Esophagus squamous epithelium (tissue), 5 donors: ENCODE measurements at regions not wholly inside any gene's neighbourhood (a gene's known extent, or its start where the extent isn't known, plus 50 kb on each side); places are given as distances from the start of the nearest gene placed in this dataset.
"Not testable (repeated sequence)": the region's sequence is repeated elsewhere in the genome, so short reads cannot be mapped to it uniquely, and the experiment has no call there.

Experiments used
- DNase-seq: peaks from one replicate; lab custom pipeline; 2025; lab: John Stamatoyannopoulos, UW
- H3K27ac ChIP-seq, 4 donors: fragments of 200-600 bp; sonication (generic); one replicate each; pipeline ENCODE4 v1.5.1; 2016 to 2019; ENCODE audit warnings: mild to moderate bottlenecking in 1 of 4
- H3K27me3 ChIP-seq, 4 donors: fragments of 200-600 bp; sonication (generic); 1 replicate in 3 of 4; 2 replicates in 1 of 4; pipeline versions ENCODE4 v1.5.1 to v1.6.0; 2017 to 2021; ENCODE audit warnings: antibody characterized with exemption in 1 of 4
- H3K36me3 ChIP-seq, 3 donors: fragments of 200-600 bp; sonication (generic); one replicate each; pipeline ENCODE4 v1.5.1; 2016 to 2019
- H3K4me1 ChIP-seq, 3 donors: fragments of 200-600 bp; sonication (generic); one replicate each; pipeline ENCODE4 v1.5.1; 2017 to 2019
- H3K4me3 ChIP-seq, 4 donors: fragments of 200-600 bp; sonication (generic); 1 replicate in 3 of 4; 2 replicates in 1 of 4; pipeline ENCODE4 v1.5.1; 2016 to 2019; ENCODE audit warnings: mild to moderate bottlenecking in 2 of 4, moderate library complexity in 1 of 4
- H3K9me3 ChIP-seq, 3 donors: fragments of 200-600 bp; sonication (generic); one replicate each; pipeline ENCODE4 v1.5.1; 2016 to 2019
- CTCF ChIP-seq, 6 experiments: fragments of 450-650 bp in 4 of 6; fragments of 200-600 bp in 2 of 6; sonication (generic) in 2 of 6; IDR thresholded peaks; one replicate each; pipeline ENCODE4 v1.5.1; 2016 to 2019; ENCODE audit warnings: antibody characterized with exemption in 6 of 6, mild to moderate bottlenecking in 4 of 6, moderate library complexity in 4 of 6
- POLR2A ChIP-seq, 4 donors: fragments of 450-650 bp; IDR thresholded peaks; one replicate each; pipeline ENCODE4 v1.6.1; 2017; ENCODE audit warnings: antibody characterized with exemption in 4 of 4, mild to moderate bottlenecking in 4 of 4, moderate library complexity in 3 of 4
- WGBS, 2 donors: methylation state at CpG; one replicate each; pipeline ENCODE4 v1.1.5; 2018; 5-methylcytosine and 5-hydroxymethylcytosine counted together
- intact Hi-C: fragments of 100-400 bp; cut with DNase I; formaldehyde crosslinking; loops from one replicate; pipeline ENCODE4 v1.15.0; 2022
- donor health status: DM: yes; HTN: yes; CAD: no.

DNA sequence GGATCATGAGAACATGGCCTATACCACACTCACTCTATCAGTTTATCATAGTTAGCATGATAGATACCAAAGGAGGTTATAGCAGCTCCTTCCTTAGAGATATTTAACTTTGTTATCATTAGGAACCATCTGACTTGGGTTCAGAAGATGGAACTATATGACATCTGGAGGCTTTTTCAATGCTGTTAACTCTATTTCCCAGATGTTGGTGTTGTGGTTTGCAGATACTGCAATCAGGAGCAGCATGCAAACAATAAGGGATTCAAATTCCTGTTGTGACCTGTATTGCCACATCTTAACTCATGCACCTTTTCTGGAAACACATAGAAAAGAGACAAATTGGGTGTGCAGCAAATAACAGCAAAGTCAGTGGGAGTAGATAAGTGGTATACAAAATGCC is 201.7 kb downstream of the NNT start:
- no peak for TF ChIP-seq POLR2A (IDR thresholded peaks at IDR 0.05)
- TF ChIP-seq CTCF (IDR thresholded peaks at IDR 0.05) = no peak
- H3K27ac ChIP-seq = no peak overlapping the region
- H3K9me3 ChIP-seq = no peaks in the 10 kb centered on the region
- H3K4me1 ChIP-seq = no peaks in the 10 kb centered on the region
- H3K4me3 ChIP-seq = no peak overlapping the region
- no peaks in the 10 kb centered on the region for H3K27me3 ChIP-seq
- intact Hi-C loops = no loop called here
- no peak for DNase-seq
- H3K36me3 ChIP-seq = no peaks in the 10 kb centered on the region

DNA sequence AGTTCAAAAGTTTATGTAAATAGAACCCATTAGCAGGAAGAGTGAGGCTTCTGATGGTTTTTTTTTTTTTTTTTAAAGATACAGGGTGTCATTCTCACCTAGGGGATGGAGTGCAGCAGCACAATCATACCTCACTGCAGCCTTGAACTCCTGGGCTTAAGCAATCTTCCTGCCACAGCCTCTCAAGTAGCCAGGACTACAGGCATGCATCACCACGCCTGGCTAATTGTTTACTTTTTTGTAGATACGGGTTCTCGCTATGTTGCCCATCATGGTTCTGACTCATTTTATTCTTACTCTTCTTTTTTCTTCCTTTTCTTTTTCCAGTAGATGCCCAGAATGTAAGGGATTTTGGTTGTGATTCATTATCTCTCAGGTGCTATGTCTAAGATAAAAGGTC is 201.1 kb downstream of the NNT start:
- no peaks in the 10 kb centered on the region for H3K36me3 ChIP-seq
- H3K27ac ChIP-seq = no peak overlapping the region
- no peaks in the 10 kb centered on the region for H3K4me1 ChIP-seq
- no peaks in the 10 kb centered on the region for H3K27me3 ChIP-seq
- WGBS, 2 donors = 70 to 73% methylated on average over 3 of the region's 3 CpGs
- H3K9me3 ChIP-seq = no peaks in the 10 kb centered on the region
- H3K4me3 ChIP-seq = no peak overlapping the region
- TF ChIP-seq CTCF (IDR thresholded peaks at IDR 0.05) = no peak
- TF ChIP-seq POLR2A (IDR thresholded peaks at IDR 0.05) = no peak
- intact Hi-C loops = no loop called here
- no peak for DNase-seq

- 36 to 42% methylated on average over 3 of the region's 3 CpGs for WGBS, 2 donors
- Histone ChIP-seq H3K36me3 (no peaks in the 10 kb centered on the region), H3K27me3 (no peaks in the 10 kb centered on the region), H3K27ac (no peak overlapping the region), H3K4me1 (no peaks in the 10 kb centered on the region), H3K9me3 (no peaks in the 10 kb centered on the region), H3K4me3 (no peak overlapping the region)
- TF ChIP-seq CTCF (IDR thresholded peaks at IDR 0.05) (no peak), POLR2A (IDR thresholded peaks at IDR 0.05) (no peak)
- DNase-seq = no peak
- intact Hi-C loops = no loop called here
Observed at GRCh38 chr5:43802651-43803050, 199.7 kb downstream of the NNT start.

DNA sequence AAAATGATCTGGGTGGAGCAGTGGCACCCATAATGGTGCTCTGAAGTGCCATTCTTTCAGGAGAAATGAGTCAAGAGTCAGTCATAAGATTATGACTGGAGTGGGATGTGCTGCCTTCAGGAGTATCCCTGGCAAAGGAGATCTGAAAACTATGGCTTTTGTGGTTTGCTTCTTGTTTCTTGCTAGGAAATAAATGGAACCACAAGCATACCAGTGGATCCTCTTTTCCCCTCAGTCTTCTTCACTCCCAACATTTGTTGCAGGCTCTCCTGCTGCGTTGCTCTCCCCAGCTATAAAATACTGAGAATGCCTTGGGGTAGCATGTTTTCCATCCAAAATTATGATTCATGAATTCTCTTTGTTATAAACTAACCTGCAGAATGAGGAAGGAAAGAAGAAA is 199.1 kb downstream of the NNT start:
- Histone ChIP-seq H3K27me3 (no peaks in the 10 kb centered on the region), H3K9me3 (no peaks in the 10 kb centered on the region), H3K4me3 (no peak overlapping the region), H3K36me3 (no peaks in the 10 kb centered on the region), H3K27ac (no peak overlapping the region), H3K4me1 (no peaks in the 10 kb centered on the region)
- no peak for TF ChIP-seq POLR2A (IDR thresholded peaks at IDR 0.05)
- TF ChIP-seq CTCF (IDR thresholded peaks at IDR 0.05) = no peak
- intact Hi-C loops = no loop called here
- 36 to 45% methylated on average over 1 of the region's 1 CpG for WGBS, 2 donors
- no peak for DNase-seq

GRCh38 chr5:43798740-43799139 is 195.8 kb downstream of the NNT start:
- Histone ChIP-seq H3K36me3 (no peaks in the 10 kb centered on the region), H3K27me3 (no peaks in the 10 kb centered on the region), H3K4me1 (no peaks in the 10 kb centered on the region), H3K4me3 (no peak overlapping the region), H3K9me3 (no peaks in the 10 kb centered on the region), H3K27ac (no peak overlapping the region)
- intact Hi-C loops = no loop called here
- no peak for DNase-seq
- TF ChIP-seq POLR2A (IDR thresholded peaks at IDR 0.05) (no peak), CTCF (IDR thresholded peaks at IDR 0.05) (no peak)

- H3K4me3 ChIP-seq, DNase-seq, H3K36me3 ChIP-seq, intact Hi-C loops, H3K27me3 ChIP-seq, H3K27ac ChIP-seq, H3K4me1 ChIP-seq: not testable (repeated sequence)
- WGBS, 2 donors = 70 to 100% methylated on average over 2 of the region's 6 CpGs
- H3K9me3 ChIP-seq = peaks cover 0 to 11% (median 0%) of the 10 kb centered on the region in 3 donors
Observed at GRCh38 chr5:43791880-43792279, 188.9 kb downstream of the NNT start.
